ENCODE measurements at regions not wholly inside any gene's neighbourhood (a gene's known extent, or its start where the extent isn't known, plus 50 kb on each side); places are given as distances from the start of the nearest gene placed in this dataset.

GRCh38 chr2:71844967-71845366 lies 302.7 kb downstream of the CYP26B1 start:
- no peak overlapping the region for H3K4ac ChIP-seq (ENCODE audit: low read depth in 1 of 2, low read length in 2 of 2)
- H2BK15ac ChIP-seq (ENCODE audit: low read depth, poor library complexity, severe bottlenecking) = no peak overlapping the region

GRCh38 chr2:71843391-71843850 lies 304.2 kb downstream of the CYP26B1 start:
- no peak overlapping the region for H2BK120ac ChIP-seq (ENCODE audit: low read depth, low read length)
- H3K36me3 ChIP-seq (ENCODE audit: control insufficient read depth in 1 of 2, insufficient read depth in 2 of 2, low read depth in 1 of 2, low read length in 2 of 2) = no peaks in the 10 kb centered on the region
- H2BK5ac ChIP-seq (ENCODE audit: low read depth, low read length, poor library complexity, severe bottlenecking) = no peak overlapping the region
- H2AK5ac ChIP-seq (ENCODE audit: low read length, severe bottlenecking) = no peak overlapping the region
- H3K4me2 ChIP-seq (ENCODE audit: low read length, poor library complexity, severe bottlenecking) = no peak overlapping the region
- 56% methylated on average over 2 of the region's 3 CpGs for WGBS
- H3K27me3 ChIP-seq (ENCODE audit: control insufficient read depth in 1 of 2, insufficient read depth in 1 of 2, low read length in 2 of 2) = no peaks in the 10 kb centered on the region
- no peak overlapping the region for H3K27ac ChIP-seq (ENCODE audit: low read length, poor library complexity, severe bottlenecking)
- H3K79me1 ChIP-seq (replicated peaks; ENCODE audit: low read length, poor library complexity, severe bottlenecking) = no peaks in the 10 kb centered on the region
- no peak overlapping the region for H2AFZ ChIP-seq (ENCODE audit: low read depth, low read length)
- DNase-seq = peak; percentile 84
- H3K14ac ChIP-seq (ENCODE audit: low read length in 2 of 2) = peak overlapping the region in 1 of 2 experiments; percentile 35
- H3K9me3 ChIP-seq (ENCODE audit: control insufficient read depth, low read length) = no peaks in the 10 kb centered on the region
- H3K4me3 ChIP-seq (ENCODE audit: insufficient read depth in 1 of 2, low read depth in 1 of 2, low read length in 2 of 2) = no peak overlapping the region
- no peak overlapping the region for H2BK15ac ChIP-seq (ENCODE audit: low read depth, poor library complexity, severe bottlenecking)
- no peak overlapping the region for H3K23ac ChIP-seq (ENCODE audit: low read length in 2 of 2)
- H3K4me1 ChIP-seq (ENCODE audit: control insufficient read depth, insufficient read depth, low read depth, low read length) = peaks cover 6% of the 10 kb centered on the region
- no peak overlapping the region for H4K91ac ChIP-seq (ENCODE audit: low read length)
- H4K8ac ChIP-seq (ENCODE audit: low read length) = no peak overlapping the region
- no peak overlapping the region for H2BK12ac ChIP-seq (ENCODE audit: low read length in 2 of 2)
- H3K4ac ChIP-seq (ENCODE audit: low read depth in 1 of 2, low read length in 2 of 2) = no peak overlapping the region
- H3K9ac ChIP-seq (ENCODE audit: low read length) = no peak overlapping the region
- H3K18ac ChIP-seq (ENCODE audit: low read depth in 1 of 2, low read length in 2 of 2) = peak overlapping the region in 1 of 2 experiments; percentile 35

More at GRCh38 chr2:71844967-71845366, 302.7 kb downstream of the CYP26B1 start:
- H3K27me3 ChIP-seq (ENCODE audit: control insufficient read depth in 1 of 2, insufficient read depth in 1 of 2, low read length in 2 of 2) = no peaks in the 10 kb centered on the region
- no peak overlapping the region for H3K14ac ChIP-seq (ENCODE audit: low read length in 2 of 2)
- H3K27ac ChIP-seq (ENCODE audit: low read length, poor library complexity, severe bottlenecking) = no peak overlapping the region
- no peak overlapping the region for H3K4me2 ChIP-seq (ENCODE audit: low read length, poor library complexity, severe bottlenecking)
- no peak overlapping the region for H2BK5ac ChIP-seq (ENCODE audit: low read depth, low read length, poor library complexity, severe bottlenecking)
- H3K79me1 ChIP-seq (replicated peaks; ENCODE audit: low read length, poor library complexity, severe bottlenecking) = no peaks in the 10 kb centered on the region
- no peaks in the 10 kb centered on the region for H3K36me3 ChIP-seq (ENCODE audit: control insufficient read depth in 1 of 2, insufficient read depth in 2 of 2, low read depth in 1 of 2, low read length in 2 of 2)
- H2BK12ac ChIP-seq (ENCODE audit: low read length in 2 of 2) = no peak overlapping the region
- H3K9ac ChIP-seq (ENCODE audit: low read length) = no peak overlapping the region
- H3K4me1 ChIP-seq (ENCODE audit: control insufficient read depth, insufficient read depth, low read depth, low read length) = peaks cover 6% of the 10 kb centered on the region
- no peak overlapping the region for H4K8ac ChIP-seq (ENCODE audit: low read length)
- no peak overlapping the region for H4K91ac ChIP-seq (ENCODE audit: low read length)
- no peak overlapping the region for H2BK120ac ChIP-seq (ENCODE audit: low read depth, low read length)
- H2AK5ac ChIP-seq (ENCODE audit: low read length, severe bottlenecking) = no peak overlapping the region
- H3K9me3 ChIP-seq (ENCODE audit: control insufficient read depth, low read length) = no peaks in the 10 kb centered on the region
- H3K23ac ChIP-seq (ENCODE audit: low read length in 2 of 2) = no peak overlapping the region
- H3K18ac ChIP-seq (ENCODE audit: low read depth in 1 of 2, low read length in 2 of 2) = no peak overlapping the region
- DNase-seq = no peak
- 92% methylated on average over 3 of the region's 4 CpGs for WGBS
- H2AFZ ChIP-seq (ENCODE audit: low read depth, low read length) = no peak overlapping the region
- no peak overlapping the region for H3K4me3 ChIP-seq (ENCODE audit: insufficient read depth in 1 of 2, low read depth in 1 of 2, low read length in 2 of 2)

- H2AK5ac ChIP-seq (ENCODE audit: low read length, severe bottlenecking) = no peak overlapping the region
Measured at GRCh38 chr2:71842744-71843143, 304.9 kb downstream of the CYP26B1 start.

GRCh38 chr2:71839826-71840225 lies 307.8 kb downstream of the CYP26B1 start:
- Histone ChIP-seq H3K4me2 (ENCODE audit: low read length, poor library complexity, severe bottlenecking) (no peak overlapping the region), H2AFZ (ENCODE audit: low read depth, low read length) (no peak overlapping the region), H3K23ac (ENCODE audit: low read length in 2 of 2) (no peak overlapping the region), H3K36me3 (ENCODE audit: control insufficient read depth in 1 of 2, insufficient read depth in 2 of 2, low read depth in 1 of 2, low read length in 2 of 2) (no peaks in the 10 kb centered on the region), H3K4me1 (ENCODE audit: control insufficient read depth, insufficient read depth, low read depth, low read length) (peaks cover 6% of the 10 kb centered on the region), H3K27me3 (ENCODE audit: control insufficient read depth in 1 of 2, insufficient read depth in 1 of 2, low read length in 2 of 2) (no peaks in the 10 kb centered on the region), H3K79me1 (replicated peaks; ENCODE audit: low read length, poor library complexity, severe bottlenecking) (no peaks in the 10 kb centered on the region), H3K9ac (ENCODE audit: low read length) (no peak overlapping the region), H4K91ac (ENCODE audit: low read length) (no peak overlapping the region), H3K4ac (ENCODE audit: low read depth in 1 of 2, low read length in 2 of 2) (no peak overlapping the region), H2BK12ac (ENCODE audit: low read length in 2 of 2) (no peak overlapping the region), H3K27ac (ENCODE audit: low read length, poor library complexity, severe bottlenecking) (no peak overlapping the region), H2BK15ac (ENCODE audit: low read depth, poor library complexity, severe bottlenecking) (no peak overlapping the region), H3K18ac (ENCODE audit: low read depth in 1 of 2, low read length in 2 of 2) (no peak overlapping the region), H3K4me3 (ENCODE audit: insufficient read depth in 1 of 2, low read depth in 1 of 2, low read length in 2 of 2) (no peak overlapping the region), H2BK5ac (ENCODE audit: low read depth, low read length, poor library complexity, severe bottlenecking) (no peak overlapping the region), H4K8ac (ENCODE audit: low read length) (no peak overlapping the region), H3K14ac (ENCODE audit: low read length in 2 of 2) (no peak overlapping the region), H2BK120ac (ENCODE audit: low read depth, low read length) (no peak overlapping the region), H2AK5ac (ENCODE audit: low read length, severe bottlenecking) (no peak overlapping the region), H3K9me3 (ENCODE audit: control insufficient read depth, low read length) (no peaks in the 10 kb centered on the region)
- no CpG with 5 or more reads among the region's 2 CpGs for whole genome bisulfite sequencing
- DNase-seq = no peak

More at GRCh38 chr2:71842744-71843143, 304.9 kb downstream of the CYP26B1 start:
- Histone ChIP-seq H2BK5ac (ENCODE audit: low read depth, low read length, poor library complexity, severe bottlenecking) (no peak overlapping the region), H2BK12ac (ENCODE audit: low read length in 2 of 2) (peak overlapping the region in 1 of 2 experiments; percentile 86), H3K4me2 (ENCODE audit: low read length, poor library complexity, severe bottlenecking) (no peak overlapping the region), H3K4me1 (ENCODE audit: control insufficient read depth, insufficient read depth, low read depth, low read length) (peaks cover 6% of the 10 kb centered on the region), H2AFZ (ENCODE audit: low read depth, low read length) (no peak overlapping the region), H4K91ac (ENCODE audit: low read length) (no peak overlapping the region), H4K8ac (ENCODE audit: low read length) (no peak overlapping the region), H2BK120ac (ENCODE audit: low read depth, low read length) (no peak overlapping the region), H3K36me3 (ENCODE audit: control insufficient read depth in 1 of 2, insufficient read depth in 2 of 2, low read depth in 1 of 2, low read length in 2 of 2) (no peaks in the 10 kb centered on the region), H3K79me1 (replicated peaks; ENCODE audit: low read length, poor library complexity, severe bottlenecking) (no peaks in the 10 kb centered on the region), H3K14ac (ENCODE audit: low read length in 2 of 2) (no peak overlapping the region), H3K18ac (ENCODE audit: low read depth in 1 of 2, low read length in 2 of 2) (peak overlapping the region in 1 of 2 experiments; percentile 7), H3K4me3 (ENCODE audit: insufficient read depth in 1 of 2, low read depth in 1 of 2, low read length in 2 of 2) (no peak overlapping the region), H2BK15ac (ENCODE audit: low read depth, poor library complexity, severe bottlenecking) (no peak overlapping the region), H3K23ac (ENCODE audit: low read length in 2 of 2) (no peak overlapping the region), H3K27me3 (ENCODE audit: control insufficient read depth in 1 of 2, insufficient read depth in 1 of 2, low read length in 2 of 2) (no peaks in the 10 kb centered on the region), H3K9me3 (ENCODE audit: control insufficient read depth, low read length) (no peaks in the 10 kb centered on the region), H3K9ac (ENCODE audit: low read length) (no peak overlapping the region), H3K4ac (ENCODE audit: low read depth in 1 of 2, low read length in 2 of 2) (no peak overlapping the region), H3K27ac (ENCODE audit: low read length, poor library complexity, severe bottlenecking) (no peak overlapping the region)
- 94% methylated on average over 4 of the region's 4 CpGs for WGBS
- no peak for DNase-seq

All from mesenchymal stem cell (in vitro differentiated cells and primary cell).